Loucy (cell line): ENCODE measurements at regions not wholly inside any gene's neighbourhood (a gene's known extent, or its start where the extent isn't known, plus 50 kb on each side); places are given as distances from the start of the nearest gene placed in this dataset.
"Not testable (repeated sequence)": the region's sequence is repeated elsewhere in the genome, so short reads cannot be mapped to it uniquely, and the experiment has no call there.

Experiments
- H2AFZ ChIP-seq: fragments of 200-600 bp; sonication (generic); 2 replicates; pipeline ENCODE4 v1.6.0; 2016; ENCODE audit warnings: antibody characterized with exemption, mild to moderate bottlenecking, low read length, moderate library complexity
- H3F3A ChIP-seq: fragments of 200-600 bp; 2 replicates; pipeline ENCODE4 v1.6.0; 2016; ENCODE audit warnings: antibody characterized with exemption, low read depth, mild to moderate bottlenecking
- H3K27me3 ChIP-seq: fragments of 200-600 bp; sonication (generic); 2 replicates; pipeline ENCODE4 v1.6.1; 2014; ENCODE audit warnings: low read length, mild to moderate bottlenecking; ENCODE audit not compliant: insufficient read depth, poor library complexity, severe bottlenecking
- H3K36me3 ChIP-seq: fragments of 200-600 bp; sonication (generic); 2 replicates; pipeline ENCODE4 v1.6.1; 2016; ENCODE audit warnings: low read length; ENCODE audit not compliant: insufficient read depth
- H3K4me1 ChIP-seq: fragments of 200-600 bp; sonication (generic); 2 replicates; pipeline ENCODE4 v1.5.1; 2014; ENCODE audit warnings: low read length, mild to moderate bottlenecking; ENCODE audit not compliant: insufficient read depth, poor library complexity, severe bottlenecking
- H3K4me2 ChIP-seq: fragments of 200-600 bp; sonication (generic); 2 replicates; pipeline ENCODE4 v1.6.0; 2014; ENCODE audit warnings: antibody characterized with exemption, low read length, low read depth, mild to moderate bottlenecking; ENCODE audit not compliant: poor library complexity, severe bottlenecking
- H3K4me3 ChIP-seq: fragments of 200-600 bp; sonication (generic); 2 replicates; pipeline ENCODE4 v1.5.1; 2014; ENCODE audit warnings: low read length, mild to moderate bottlenecking, mixed read lengths; ENCODE audit not compliant: poor library complexity, severe bottlenecking
- H3K79me2 ChIP-seq: fragments of 200-600 bp; sonication (generic); 2 replicates; pipeline ENCODE4 v1.6.1; 2014; ENCODE audit warnings: low read length; ENCODE audit not compliant: insufficient read depth
- H3K9ac ChIP-seq: fragments of 200-600 bp; sonication (generic); 2 replicates; pipeline ENCODE4 v1.6.0; 2014; ENCODE audit warnings: mild to moderate bottlenecking, low read depth, low read length, moderate library complexity; ENCODE audit not compliant: poor library complexity, severe bottlenecking
- H3K9me2 ChIP-seq: fragments of 200-600 bp; sonication (generic); replicated peaks from 2 replicates; pipeline ENCODE4 v1.6.1; 2016; ENCODE audit warnings: low read depth, low read length, mixed read lengths
- H3K9me3 ChIP-seq: fragments of 200-600 bp; sonication (generic); 2 replicates; pipeline ENCODE4 v1.6.1; 2014; ENCODE audit warnings: mild to moderate bottlenecking, antibody characterized with exemption, low read length, low read depth; ENCODE audit not compliant: insufficient read depth
- H4K20me1 ChIP-seq: fragments of 200-600 bp; sonication (generic); 2 replicates; pipeline ENCODE4 v1.6.0; 2014; ENCODE audit warnings: antibody characterized with exemption, low read length, mild to moderate bottlenecking; ENCODE audit not compliant: insufficient read depth, poor library complexity, severe bottlenecking
- EZH2phosphoT487 ChIP-seq: fragments of 200-600 bp; IDR thresholded peaks from 2 replicates; pipeline ENCODE4 v1.6.1; 2018; ENCODE audit warnings: antibody characterized with exemption, mild to moderate bottlenecking, moderate library complexity, borderline replicate concordance
- TF ChIP-seq, protein P1 (sequence below): fragments of 200-600 bp; sonication (generic); conservative IDR thresholded peaks from 2 replicates; pipeline ENCODE4 v1.5.1; 2014; ENCODE audit warnings: mild to moderate bottlenecking, antibody characterized with exemption, low read length

DNA sequence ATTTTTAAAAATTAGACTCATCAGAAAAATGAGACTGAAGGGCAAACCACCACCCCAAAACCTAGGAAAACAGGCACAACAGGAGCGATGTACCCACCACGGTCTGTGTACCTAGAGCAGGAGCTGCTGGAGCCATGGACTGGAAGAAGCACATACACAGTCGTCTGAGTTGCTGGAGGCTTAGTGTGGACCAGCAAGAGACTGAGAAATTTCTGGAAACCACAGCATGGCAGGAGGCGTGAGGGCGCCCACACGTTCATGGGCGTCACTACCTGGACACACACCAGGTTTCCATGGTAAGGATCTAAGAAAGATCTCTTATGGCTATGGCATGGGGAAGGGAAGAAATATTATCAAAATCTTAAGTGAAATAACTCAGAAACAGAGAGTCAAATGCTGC is 91.9 kb downstream of the MED10 start:
- H3K36me3 ChIP-seq, result no peaks in the 10 kb centered on the region

DNA sequence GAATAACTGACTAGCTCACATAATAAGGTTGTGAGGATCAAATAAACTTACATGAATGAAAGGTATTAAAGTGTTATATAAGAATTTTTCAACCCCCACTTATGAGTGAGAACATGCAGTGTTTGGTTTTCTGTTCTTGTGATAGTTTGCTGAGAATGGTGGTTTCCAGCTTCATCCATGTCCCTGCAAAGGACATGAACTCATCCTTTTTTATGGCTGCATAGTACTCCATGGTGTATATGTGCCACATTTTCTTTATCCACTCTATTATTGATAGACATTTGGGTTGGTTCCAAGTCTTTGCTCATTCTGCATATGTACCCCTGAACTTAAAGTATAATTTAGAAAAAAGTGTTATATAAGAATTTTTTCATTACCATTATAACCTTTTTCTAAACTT is 93.9 kb downstream of the MED10 start:
- H3K9ac ChIP-seq, H3K4me1 ChIP-seq, H3K4me3 ChIP-seq, H3K9me3 ChIP-seq, H3K36me3 ChIP-seq, H3K4me2 ChIP-seq, H2AFZ ChIP-seq, H3K9me2 ChIP-seq, H4K20me1 ChIP-seq, H3K79me2 ChIP-seq, H3F3A ChIP-seq, H3K27me3 ChIP-seq: not testable (repeated sequence)

More for the DNA sequence above, 91.9 kb downstream of the MED10 start:
- TF ChIP-seq, protein P1, sequence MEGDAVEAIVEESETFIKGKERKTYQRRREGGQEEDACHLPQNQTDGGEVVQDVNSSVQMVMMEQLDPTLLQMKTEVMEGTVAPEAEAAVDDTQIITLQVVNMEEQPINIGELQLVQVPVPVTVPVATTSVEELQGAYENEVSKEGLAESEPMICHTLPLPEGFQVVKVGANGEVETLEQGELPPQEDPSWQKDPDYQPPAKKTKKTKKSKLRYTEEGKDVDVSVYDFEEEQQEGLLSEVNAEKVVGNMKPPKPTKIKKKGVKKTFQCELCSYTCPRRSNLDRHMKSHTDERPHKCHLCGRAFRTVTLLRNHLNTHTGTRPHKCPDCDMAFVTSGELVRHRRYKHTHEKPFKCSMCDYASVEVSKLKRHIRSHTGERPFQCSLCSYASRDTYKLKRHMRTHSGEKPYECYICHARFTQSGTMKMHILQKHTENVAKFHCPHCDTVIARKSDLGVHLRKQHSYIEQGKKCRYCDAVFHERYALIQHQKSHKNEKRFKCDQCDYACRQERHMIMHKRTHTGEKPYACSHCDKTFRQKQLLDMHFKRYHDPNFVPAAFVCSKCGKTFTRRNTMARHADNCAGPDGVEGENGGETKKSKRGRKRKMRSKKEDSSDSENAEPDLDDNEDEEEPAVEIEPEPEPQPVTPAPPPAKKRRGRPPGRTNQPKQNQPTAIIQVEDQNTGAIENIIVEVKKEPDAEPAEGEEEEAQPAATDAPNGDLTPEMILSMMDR, result no peak
- TF ChIP-seq EZH2phosphoT487, result no peak
- H3K27me3 ChIP-seq, result no peaks in the 10 kb centered on the region
- H3K9ac ChIP-seq, result no peak overlapping the region
- no peak overlapping the region for H3K4me3 ChIP-seq
- H3K79me2 ChIP-seq, result no peaks in the 10 kb centered on the region
- no peaks in the 10 kb centered on the region for H3K9me2 ChIP-seq
- H3K4me2 ChIP-seq, result no peak overlapping the region
- H4K20me1 ChIP-seq, result no peaks in the 10 kb centered on the region
- no peak overlapping the region for H2AFZ ChIP-seq
- no peaks in the 10 kb centered on the region for H3K4me1 ChIP-seq
- no peaks in the 10 kb centered on the region for H3F3A ChIP-seq
- no peaks in the 10 kb centered on the region for H3K9me3 ChIP-seq

DNA sequence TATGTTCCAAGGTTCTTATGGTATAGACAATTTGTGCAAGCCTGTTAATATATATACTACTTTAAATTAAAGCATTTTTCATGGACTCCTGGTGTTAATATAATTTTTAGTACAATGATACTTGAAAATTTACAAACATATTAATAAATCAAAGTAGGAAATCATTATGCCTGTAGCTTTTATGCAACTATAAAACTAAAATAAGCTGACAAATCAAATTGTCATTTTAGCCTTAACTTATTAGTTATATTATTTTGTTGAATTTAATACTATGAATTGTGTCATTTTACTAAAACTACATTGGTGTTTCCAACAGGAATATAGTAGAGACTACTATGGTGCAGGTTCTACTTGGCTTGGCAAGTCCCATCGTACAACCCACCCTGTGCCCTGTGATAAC is 96.0 kb downstream of the MED10 start:
- Histone ChIP-seq H3K4me2 (no peak overlapping the region), H3K27me3 (no peaks in the 10 kb centered on the region), H3K9me3 (no peaks in the 10 kb centered on the region), H3K79me2 (no peaks in the 10 kb centered on the region), H3K4me1 (no peaks in the 10 kb centered on the region), H3K4me3 (no peak overlapping the region), H3K9ac (no peak overlapping the region), H2AFZ (no peak overlapping the region), H3K9me2 (no peaks in the 10 kb centered on the region), H3F3A (no peaks in the 10 kb centered on the region), H4K20me1 (no peaks in the 10 kb centered on the region), H3K36me3 (no peaks in the 10 kb centered on the region)
- TF ChIP-seq EZH2phosphoT487, result no peak
- TF ChIP-seq, protein P1, result no peak

DNA sequence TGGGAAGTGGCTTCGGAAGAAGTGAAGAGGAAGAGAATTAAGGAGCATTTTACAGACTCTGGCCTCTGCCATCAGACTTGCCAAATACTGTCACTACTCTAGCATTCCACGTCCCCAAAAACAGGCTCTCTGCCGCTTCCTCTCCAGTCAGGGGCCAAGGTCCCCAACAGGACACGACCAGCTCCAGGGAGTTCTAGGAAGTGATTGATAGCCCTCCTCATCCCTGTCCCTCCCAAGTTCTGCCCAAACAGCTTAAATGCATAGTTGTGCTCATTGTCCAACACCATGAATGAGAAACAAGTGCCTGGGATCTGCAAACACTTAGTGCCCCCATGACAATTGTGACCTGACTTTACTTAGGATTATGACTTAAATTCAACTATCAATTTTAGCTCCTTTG is 96.5 kb downstream of the MED10 start:
- Histone ChIP-seq H3K9ac (no peak overlapping the region), H3K9me2 (no peaks in the 10 kb centered on the region), H3K4me2 (no peak overlapping the region), H3K36me3 (no peaks in the 10 kb centered on the region), H3K27me3 (no peaks in the 10 kb centered on the region), H3F3A (no peaks in the 10 kb centered on the region), H3K79me2 (no peaks in the 10 kb centered on the region), H4K20me1 (no peaks in the 10 kb centered on the region), H2AFZ (no peak overlapping the region), H3K9me3 (no peaks in the 10 kb centered on the region), H3K4me1 (no peaks in the 10 kb centered on the region), H3K4me3 (no peak overlapping the region)
- TF ChIP-seq, protein P1, result no peak
- no peak for TF ChIP-seq EZH2phosphoT487
